Endothelial cell of umbilical vein (primary cell): ENCODE measurements at regions not wholly inside any gene's neighbourhood (a gene's known extent, or its start where the extent isn't known, plus 50 kb on each side); places are given as distances from the start of the nearest gene placed in this dataset.

Experiments
- BruUV-seq: library from RNA; stranded (reverse); fragments of 400-500 nt; replicated peaks from 2 replicates; lab custom pipeline; 2021; lab: Mats Ljungman, UMichigan
- CTCF ChIA-PET: fragments of 300-600, 350-600 bp; sonication (Branson Sonifier 250); formaldehyde crosslinking; loops from one replicate; lab custom pipeline; 2021; ENCODE audit warnings: antibody characterized with exemption, inconsistent platforms; lab: Charles Lee
- POLR2A ChIA-PET: fragments of 300-600, 350-600 bp; sonication (Branson Sonifier 250); formaldehyde crosslinking; loops from one replicate; lab custom pipeline; 2021; ENCODE audit warnings: antibody characterized with exemption, inconsistent platforms; lab: Charles Lee
- DNase-seq: peaks from one replicate; pipeline ENCODE4 v3.0.0-alpha.2; 2011; ENCODE audit warnings: low read depth, low spot score
- FAIRE-seq: peaks from 2 replicates; lab custom pipeline; 2011; peaks lifted over from hg19 to GRCh38; lab: Jason Lieb, UNC
- H2AFZ ChIP-seq: 2 replicates; pipeline ENCODE4 v1.6.0; 2012; ENCODE audit warnings: low read depth, low read length, control low read depth, inconsistent platforms
- H3K27ac ChIP-seq: 2 replicates; pipeline ENCODE4 v1.5.1; 2011; ENCODE audit warnings: low read depth, mild to moderate bottlenecking, control low read depth, low read length, moderate library complexity; ENCODE audit not compliant: insufficient read depth
- H3K27me3 ChIP-seq, 2 experiments: 2 replicates each; pipeline versions ENCODE4 v1.6.0 to v1.6.1; 2011; ENCODE audit warnings: low read length in 2 of 2, mixed read lengths in 1 of 2; ENCODE audit not compliant: control insufficient read depth in 2 of 2, insufficient read depth in 2 of 2
- H3K36me3 ChIP-seq, 2 experiments: 2 replicates in 1 of 2; 3 replicates in 1 of 2; pipeline ENCODE4 v1.5.1; 2011; ENCODE audit warnings: low read length in 2 of 2, mild to moderate bottlenecking in 1 of 2, moderate library complexity in 1 of 2; ENCODE audit not compliant: control insufficient read depth in 2 of 2, insufficient read depth in 2 of 2; ENCODE audit errors: extremely low read depth in 1 of 2
- H3K4me1 ChIP-seq: 3 replicates; pipeline ENCODE4 v1.5.1; 2011; ENCODE audit warnings: mild to moderate bottlenecking, low read length; ENCODE audit not compliant: control insufficient read depth, insufficient read depth; ENCODE audit errors: extremely low read depth
- H3K4me2 ChIP-seq: 2 replicates; pipeline ENCODE4 v1.6.1; 2011; ENCODE audit warnings: low read length, control low read depth, mixed read lengths; ENCODE audit not compliant: insufficient read depth
- H3K4me3 ChIP-seq, 3 experiments: fragments of 200-600 bp in 1 of 3; sonication (generic), shearing (Covaris generic) in 1 of 3; replicated peaks in 1 of 3; 2 replicates each; pipeline ENCODE4 v1.5.1; 2011 to 2016; ENCODE audit warnings: control low read depth in 3 of 3, low read length in 3 of 3, mild to moderate bottlenecking in 2 of 3, inconsistent platforms in 1 of 3, low read depth in 1 of 3, moderate library complexity in 1 of 3; ENCODE audit not compliant: insufficient read depth in 1 of 3
- H3K79me2 ChIP-seq: 2 replicates; pipeline ENCODE4 v1.6.0; 2012; ENCODE audit warnings: low read length, inconsistent platforms; ENCODE audit not compliant: control insufficient read depth, insufficient read depth
- H3K9ac ChIP-seq: replicated peaks from 2 replicates; pipeline ENCODE3; 2011; ENCODE audit warnings: low read length, control low read depth; ENCODE audit not compliant: insufficient read depth; ENCODE audit errors: extremely low read depth
- H3K9me1 ChIP-seq: replicated peaks from 3 replicates; pipeline ENCODE4 v1.6.0; 2011; ENCODE audit warnings: mild to moderate bottlenecking, low read length; ENCODE audit not compliant: control insufficient read depth, insufficient read depth; ENCODE audit errors: extremely low read depth
- H3K9me3 ChIP-seq: replicated peaks from 2 replicates; pipeline ENCODE4 v1.5.1; 2012; ENCODE audit warnings: low read length, inconsistent platforms; ENCODE audit not compliant: control insufficient read depth, insufficient read depth
- H4K20me1 ChIP-seq: replicated peaks from 2 replicates; pipeline ENCODE3; 2011; ENCODE audit warnings: mild to moderate bottlenecking, low read length; ENCODE audit not compliant: control insufficient read depth, insufficient read depth; ENCODE audit errors: extremely low read depth
- EZH2 ChIP-seq: IDR thresholded peaks from 2 replicates; pipeline ENCODE4 v1.6.1; 2012; ENCODE audit warnings: borderline replicate concordance, low read depth, mild to moderate bottlenecking, moderate library complexity, low read length, inconsistent platforms; ENCODE audit not compliant: severe bottlenecking
- FOS ChIP-seq: IDR thresholded peaks from 2 replicates; pipeline ENCODE4 v1.6.1; 2011; ENCODE audit warnings: mild to moderate bottlenecking, low read length, moderate library complexity, borderline replicate concordance; ENCODE audit not compliant: insufficient read depth
- GATA2 ChIP-seq: IDR thresholded peaks from 2 replicates; pipeline ENCODE4 v1.7.0; 2011; ENCODE audit warnings: low read depth, mild to moderate bottlenecking, moderate library complexity, mixed read lengths, low read length; ENCODE audit not compliant: insufficient read length, insufficient read depth
- JUN ChIP-seq: IDR thresholded peaks from 2 replicates; pipeline ENCODE4 v1.6.1; 2011; ENCODE audit warnings: borderline replicate concordance, low read depth; ENCODE audit not compliant: insufficient read length, insufficient read depth
- MYC ChIP-seq: IDR thresholded peaks from one replicate; pipeline ENCODE4 v1.6.1; 2011; ENCODE audit warnings: mild to moderate bottlenecking, low read depth, low read length
- POLR2A ChIP-seq: IDR thresholded peaks from 2 replicates; pipeline ENCODE4 v1.6.1; 2012; ENCODE audit warnings: low read depth, mild to moderate bottlenecking, control low read depth, low read length
- POLR2AphosphoS5 ChIP-seq: IDR thresholded peaks from 2 replicates; pipeline ENCODE4 v1.6.1; 2012; ENCODE audit warnings: low read depth, mild to moderate bottlenecking, control low read depth, low read length, moderate library complexity; ENCODE audit not compliant: insufficient read depth
- dilution Hi-C: fragments of 300-500 bp; cut with MboI; formaldehyde crosslinking; loops from one replicate; pipeline ENCODE4 v1.15.0; 2019; ENCODE audit warnings: low sequenced_read_pairs; ENCODE audit not compliant: extremely low pct_ligation_motif_present
- intact Hi-C: fragments of 100-400 bp; cut with micrococcal nuclease; formaldehyde crosslinking; loops from one replicate; pipeline ENCODE4 v1.10.0; 2022
- TF ChIP-seq, protein P1 (sequence below): IDR thresholded peaks from 2 replicates; pipeline ENCODE4 v1.6.1; 2011; ENCODE audit not compliant: insufficient read depth, insufficient read length
- TF ChIP-seq, protein P2 (sequence below), 2 donors: IDR thresholded peaks; 1 replicate in 1 of 2; 2 replicates in 1 of 2; pipeline ENCODE4 v1.5.1; 2011; ENCODE audit warnings: low read length in 2 of 2, mild to moderate bottlenecking in 2 of 2, moderate library complexity in 2 of 2, control low read depth in 1 of 2, inconsistent platforms in 1 of 2, low read depth in 1 of 2; ENCODE audit not compliant: insufficient read depth in 1 of 2; ENCODE audit errors: extremely low read depth in 1 of 2

DNA sequence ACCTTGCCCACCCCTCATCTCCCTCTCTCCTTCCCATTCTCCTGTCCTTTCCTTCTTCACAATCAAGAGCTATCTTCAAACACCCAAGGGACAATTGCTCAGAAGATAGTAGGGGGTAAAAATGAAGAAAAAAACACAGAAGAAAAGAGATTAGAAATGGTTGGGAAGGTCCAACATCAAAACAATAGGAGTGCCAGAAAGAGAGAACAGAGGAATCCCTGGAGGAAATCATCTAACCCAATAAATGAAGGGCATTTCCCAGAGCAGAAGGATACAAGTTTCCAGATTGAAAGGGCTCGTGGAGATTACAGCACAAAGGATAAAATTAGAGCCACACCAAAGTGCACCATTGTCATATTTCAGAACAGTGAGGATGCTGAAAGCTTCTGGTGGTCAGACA is 145.6 kb downstream of the OAT start:
- Histone ChIP-seq H3K9ac (no peak overlapping the region), H3K9me1 (no peaks in the 10 kb centered on the region), H3K4me3 (no peak overlapping the region), H4K20me1 (no peaks in the 10 kb centered on the region), H3K4me2 (no peak overlapping the region), H3K4me1 (no peaks in the 10 kb centered on the region), H2AFZ (no peak overlapping the region), H3K9me3 (no peaks in the 10 kb centered on the region), H3K27me3 (no peaks in the 10 kb centered on the region), H3K79me2 (no peaks in the 10 kb centered on the region), H3K27ac (no peak overlapping the region), H3K36me3 (no peaks in the 10 kb centered on the region)
- BruUV-seq: no TSS peak
- POLR2A ChIA-PET: no interaction called here
- intact Hi-C loops: no loop called here
- dilution Hi-C loops: no loop called here
- no peak for TF ChIP-seq FOS
- TF ChIP-seq EZH2: no peak
- TF ChIP-seq, protein P1, sequence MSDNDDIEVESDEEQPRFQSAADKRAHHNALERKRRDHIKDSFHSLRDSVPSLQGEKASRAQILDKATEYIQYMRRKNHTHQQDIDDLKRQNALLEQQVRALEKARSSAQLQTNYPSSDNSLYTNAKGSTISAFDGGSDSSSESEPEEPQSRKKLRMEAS: no peak
- TF ChIP-seq MYC: no peak
- TF ChIP-seq POLR2A: no peak
- CTCF ChIA-PET: no interaction called here
- no peak for FAIRE-seq
- DNase-seq: no peak

DNA sequence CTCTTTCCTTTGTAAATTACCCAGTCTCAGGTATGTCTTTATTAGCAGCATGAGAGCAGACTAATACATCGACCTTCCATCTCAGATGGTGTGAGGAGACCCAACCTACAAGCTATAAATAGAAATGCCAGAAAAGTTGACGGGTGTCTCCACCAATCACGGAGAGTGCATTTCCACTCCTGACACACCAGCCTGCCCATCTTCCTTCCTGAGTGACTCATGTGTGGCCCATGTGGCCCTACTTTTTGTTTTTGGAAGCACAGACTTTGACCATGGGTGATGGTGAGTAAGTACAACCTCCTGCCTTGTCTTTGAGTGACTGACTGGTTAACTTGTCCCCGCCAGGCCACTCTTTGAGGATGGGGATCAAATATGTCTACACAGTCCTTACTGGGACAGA is 147.0 kb downstream of the OAT start:
- no peaks in the 10 kb centered on the region for H3K27me3 ChIP-seq
- no peaks in the 10 kb centered on the region for H4K20me1 ChIP-seq
- FAIRE-seq (no peak), DNase-seq (no peak)
- H3K9ac ChIP-seq: no peak overlapping the region
- no peaks in the 10 kb centered on the region for H3K79me2 ChIP-seq
- dilution Hi-C loops (no loop called here), intact Hi-C loops (no loop called here)
- CTCF ChIA-PET: no interaction called here
- BruUV-seq: no TSS peak
- POLR2A ChIA-PET: no interaction called here
- no peak overlapping the region for H3K4me3 ChIP-seq
- no peaks in the 10 kb centered on the region for H3K9me3 ChIP-seq
- no peaks in the 10 kb centered on the region for H3K4me1 ChIP-seq
- H3K9me1 ChIP-seq: no peaks in the 10 kb centered on the region
- no peak overlapping the region for H3K4me2 ChIP-seq
- no peak overlapping the region for H3K27ac ChIP-seq
- H2AFZ ChIP-seq: no peak overlapping the region
- no peaks in the 10 kb centered on the region for H3K36me3 ChIP-seq
- TF ChIP-seq, protein P1: no peak
- no peak for TF ChIP-seq JUN
- no peak for TF ChIP-seq FOS
- no peak for TF ChIP-seq POLR2AphosphoS5
- TF ChIP-seq EZH2: no peak
- TF ChIP-seq, protein P2, sequence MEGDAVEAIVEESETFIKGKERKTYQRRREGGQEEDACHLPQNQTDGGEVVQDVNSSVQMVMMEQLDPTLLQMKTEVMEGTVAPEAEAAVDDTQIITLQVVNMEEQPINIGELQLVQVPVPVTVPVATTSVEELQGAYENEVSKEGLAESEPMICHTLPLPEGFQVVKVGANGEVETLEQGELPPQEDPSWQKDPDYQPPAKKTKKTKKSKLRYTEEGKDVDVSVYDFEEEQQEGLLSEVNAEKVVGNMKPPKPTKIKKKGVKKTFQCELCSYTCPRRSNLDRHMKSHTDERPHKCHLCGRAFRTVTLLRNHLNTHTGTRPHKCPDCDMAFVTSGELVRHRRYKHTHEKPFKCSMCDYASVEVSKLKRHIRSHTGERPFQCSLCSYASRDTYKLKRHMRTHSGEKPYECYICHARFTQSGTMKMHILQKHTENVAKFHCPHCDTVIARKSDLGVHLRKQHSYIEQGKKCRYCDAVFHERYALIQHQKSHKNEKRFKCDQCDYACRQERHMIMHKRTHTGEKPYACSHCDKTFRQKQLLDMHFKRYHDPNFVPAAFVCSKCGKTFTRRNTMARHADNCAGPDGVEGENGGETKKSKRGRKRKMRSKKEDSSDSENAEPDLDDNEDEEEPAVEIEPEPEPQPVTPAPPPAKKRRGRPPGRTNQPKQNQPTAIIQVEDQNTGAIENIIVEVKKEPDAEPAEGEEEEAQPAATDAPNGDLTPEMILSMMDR (IDR thresholded peaks at IDR 0.05; ENCODE audit: extremely low read depth in 1 of 2, insufficient read depth in 1 of 2, low read depth in 1 of 2, low read length in 2 of 2): no peak
- no peak for TF ChIP-seq MYC
- no peak for TF ChIP-seq GATA2
- no peak for TF ChIP-seq POLR2A
